Fibroblast of lung (primary cell): ENCODE measurements at regions not wholly inside any gene's neighbourhood (a gene's known extent, or its start where the extent isn't known, plus 50 kb on each side); places are given as distances from the start of the nearest gene placed in this dataset.

Experiments used
- CTCF ChIP-seq, 2 donors: IDR thresholded peaks in 1 of 2; conservative IDR thresholded peaks in 1 of 2; 1 replicate in 1 of 2; 2 replicates in 1 of 2; pipeline ENCODE4 v1.5.1; 2011 to 2012; ENCODE audit warnings: low read length in 2 of 2, control low read depth in 1 of 2, inconsistent platforms in 1 of 2, low read depth in 1 of 2, mild to moderate bottlenecking in 1 of 2
- EZH2 ChIP-seq: IDR thresholded peaks from 2 replicates; pipeline ENCODE4 v1.5.1; 2012; ENCODE audit warnings: low read length, control low read depth, mild to moderate bottlenecking; ENCODE audit errors: missing control alignments

GRCh38 chr20:23272176-23273029, 78.2 kb upstream of the NXT1 start:
- no peak for TF ChIP-seq CTCF (conservative IDR thresholded peaks at IDR 0.05 in 1 of 2, IDR thresholded peaks at IDR 0.05 in 1 of 2; ENCODE audit: low read depth in 1 of 2, low read length in 2 of 2)
- no peak for TF ChIP-seq EZH2
